MM.1S (cell line): ENCODE measurements at regions not wholly inside any gene's neighbourhood (a gene's known extent, or its start where the extent isn't known, plus 50 kb on each side); places are given as distances from the start of the nearest gene placed in this dataset.
"Not testable (repeated sequence)": the region's sequence is repeated elsewhere in the genome, so short reads cannot be mapped to it uniquely, and the experiment has no call there.

Experiments
- DNase-seq: peaks from one replicate; pipeline ENCODE4 v3.0.0-alpha.2; 2015
- H2AFZ ChIP-seq: fragments of 300-600 bp; sonication (generic); 2 replicates; pipeline ENCODE4 v1.6.0; 2016; ENCODE audit warnings: antibody characterized with exemption, low read length
- H3F3A ChIP-seq: fragments of 300-600 bp; sonication (generic); 2 replicates; pipeline ENCODE4 v1.6.1; 2016; ENCODE audit warnings: mild to moderate bottlenecking, antibody characterized with exemption, low read length, moderate library complexity, mixed read lengths; ENCODE audit not compliant: insufficient read depth
- H3K27ac ChIP-seq: fragments of 300-600 bp; sonication (generic); 2 replicates; pipeline ENCODE4 v1.5.1; 2016; ENCODE audit warnings: mild to moderate bottlenecking, low read length
- H3K27me3 ChIP-seq: fragments of 300-600 bp; sonication (generic); replicated peaks from 2 replicates; pipeline ENCODE4 v1.6.0; 2016; ENCODE audit warnings: low read length; ENCODE audit not compliant: insufficient read depth
- H3K36me3 ChIP-seq: fragments of 300-600 bp; sonication (generic); replicated peaks from 2 replicates; pipeline ENCODE4 v1.6.1; 2016; ENCODE audit warnings: mild to moderate bottlenecking, low read length, mixed read lengths; ENCODE audit not compliant: insufficient read depth
- H3K4me1 ChIP-seq: fragments of 300-600 bp; sonication (generic); 2 replicates; pipeline ENCODE4 v1.6.1; 2016; ENCODE audit warnings: low read length, mixed read lengths
- H3K4me2 ChIP-seq: fragments of 300-600 bp; sonication (generic); 2 replicates; pipeline ENCODE4 v1.6.0; 2016; ENCODE audit warnings: low read depth, low read length
- H3K4me3 ChIP-seq: fragments of 300-600 bp; sonication (generic); 2 replicates; pipeline ENCODE4 v1.5.1; 2016; ENCODE audit warnings: low read length, mixed read lengths
- H3K79me2 ChIP-seq: fragments of 300-600 bp; sonication (generic); 2 replicates; pipeline ENCODE4 v1.6.1; 2016; ENCODE audit warnings: mixed run types, low read length, mixed read lengths
- H3K9ac ChIP-seq: fragments of 300-600 bp; sonication (generic); 2 replicates; pipeline ENCODE4 v1.6.1; 2016; ENCODE audit warnings: low read length, mixed read lengths
- H3K9me2 ChIP-seq: fragments of 300-600 bp; sonication (generic); replicated peaks from 2 replicates; pipeline ENCODE4 v1.6.1; 2016; ENCODE audit warnings: mild to moderate bottlenecking, low read length, mixed read lengths; ENCODE audit not compliant: insufficient read depth
- H3K9me3 ChIP-seq: fragments of 300-600 bp; sonication (generic); replicated peaks from 2 replicates; pipeline ENCODE4 v1.6.1; 2016; ENCODE audit warnings: mild to moderate bottlenecking, low read length, mixed read lengths; ENCODE audit not compliant: insufficient read depth
- H4K20me1 ChIP-seq: fragments of 300-600 bp; sonication (generic); 2 replicates; pipeline ENCODE4 v1.6.1; 2016; ENCODE audit warnings: mild to moderate bottlenecking, low read length, moderate library complexity, mixed read lengths; ENCODE audit not compliant: insufficient read depth
- EZH2 ChIP-seq: fragments of 300-600 bp; sonication (generic); optimal IDR thresholded peaks from 2 replicates; pipeline ENCODE3; 2017; ENCODE audit warnings: low read depth, mild to moderate bottlenecking, antibody characterized with exemption, low read length, mixed read lengths
- EZH2phosphoT487 ChIP-seq: fragments of 300-600 bp; sonication (generic); IDR thresholded peaks from 2 replicates; pipeline ENCODE4 v1.6.1; 2018; ENCODE audit warnings: antibody characterized with exemption, low read length
- TF ChIP-seq, protein P1 (sequence below): fragments of 300-600 bp; sonication (generic); IDR thresholded peaks from 2 replicates; pipeline ENCODE4 v1.5.1; 2016; ENCODE audit warnings: antibody characterized with exemption, low read length, mixed read lengths

DNA sequence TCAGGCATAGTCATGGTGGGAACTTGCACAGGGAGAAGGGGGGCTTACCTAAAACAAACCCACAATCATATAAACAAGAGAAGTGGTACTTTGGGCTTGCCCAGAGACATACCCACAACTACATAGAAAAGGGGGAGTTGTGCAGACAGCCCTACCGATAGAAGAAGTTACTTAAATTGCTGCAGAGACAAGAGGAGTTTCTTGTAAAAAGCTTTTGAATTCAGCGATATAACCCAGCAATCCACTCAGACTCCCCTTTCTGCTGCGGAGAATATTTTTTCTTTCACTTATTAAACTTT is 164.0 kb upstream of the ETV3 start:
- no peak overlapping the region for H3K9ac ChIP-seq
- H3K27ac ChIP-seq, result no peak overlapping the region
- H3K4me3 ChIP-seq, result no peak overlapping the region
- H3K27me3 ChIP-seq, result no peaks in the 10 kb centered on the region
- no peaks in the 10 kb centered on the region for H3K79me2 ChIP-seq
- H3K36me3 ChIP-seq, result no peaks in the 10 kb centered on the region
- H3K9me3 ChIP-seq, result no peaks in the 10 kb centered on the region
- H3K4me2 ChIP-seq, result no peak overlapping the region
- peaks cover 7% of the 10 kb centered on the region for H3K4me1 ChIP-seq
- no peaks in the 10 kb centered on the region for H3K9me2 ChIP-seq
- H3F3A ChIP-seq, result no peaks in the 10 kb centered on the region
- DNase-seq, result no peak
- H2AFZ ChIP-seq, result no peak overlapping the region
- no peaks in the 10 kb centered on the region for H4K20me1 ChIP-seq
- TF ChIP-seq EZH2 (no peak), EZH2phosphoT487 (no peak)
- TF ChIP-seq, protein P1, sequence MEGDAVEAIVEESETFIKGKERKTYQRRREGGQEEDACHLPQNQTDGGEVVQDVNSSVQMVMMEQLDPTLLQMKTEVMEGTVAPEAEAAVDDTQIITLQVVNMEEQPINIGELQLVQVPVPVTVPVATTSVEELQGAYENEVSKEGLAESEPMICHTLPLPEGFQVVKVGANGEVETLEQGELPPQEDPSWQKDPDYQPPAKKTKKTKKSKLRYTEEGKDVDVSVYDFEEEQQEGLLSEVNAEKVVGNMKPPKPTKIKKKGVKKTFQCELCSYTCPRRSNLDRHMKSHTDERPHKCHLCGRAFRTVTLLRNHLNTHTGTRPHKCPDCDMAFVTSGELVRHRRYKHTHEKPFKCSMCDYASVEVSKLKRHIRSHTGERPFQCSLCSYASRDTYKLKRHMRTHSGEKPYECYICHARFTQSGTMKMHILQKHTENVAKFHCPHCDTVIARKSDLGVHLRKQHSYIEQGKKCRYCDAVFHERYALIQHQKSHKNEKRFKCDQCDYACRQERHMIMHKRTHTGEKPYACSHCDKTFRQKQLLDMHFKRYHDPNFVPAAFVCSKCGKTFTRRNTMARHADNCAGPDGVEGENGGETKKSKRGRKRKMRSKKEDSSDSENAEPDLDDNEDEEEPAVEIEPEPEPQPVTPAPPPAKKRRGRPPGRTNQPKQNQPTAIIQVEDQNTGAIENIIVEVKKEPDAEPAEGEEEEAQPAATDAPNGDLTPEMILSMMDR, result no peak

DNA sequence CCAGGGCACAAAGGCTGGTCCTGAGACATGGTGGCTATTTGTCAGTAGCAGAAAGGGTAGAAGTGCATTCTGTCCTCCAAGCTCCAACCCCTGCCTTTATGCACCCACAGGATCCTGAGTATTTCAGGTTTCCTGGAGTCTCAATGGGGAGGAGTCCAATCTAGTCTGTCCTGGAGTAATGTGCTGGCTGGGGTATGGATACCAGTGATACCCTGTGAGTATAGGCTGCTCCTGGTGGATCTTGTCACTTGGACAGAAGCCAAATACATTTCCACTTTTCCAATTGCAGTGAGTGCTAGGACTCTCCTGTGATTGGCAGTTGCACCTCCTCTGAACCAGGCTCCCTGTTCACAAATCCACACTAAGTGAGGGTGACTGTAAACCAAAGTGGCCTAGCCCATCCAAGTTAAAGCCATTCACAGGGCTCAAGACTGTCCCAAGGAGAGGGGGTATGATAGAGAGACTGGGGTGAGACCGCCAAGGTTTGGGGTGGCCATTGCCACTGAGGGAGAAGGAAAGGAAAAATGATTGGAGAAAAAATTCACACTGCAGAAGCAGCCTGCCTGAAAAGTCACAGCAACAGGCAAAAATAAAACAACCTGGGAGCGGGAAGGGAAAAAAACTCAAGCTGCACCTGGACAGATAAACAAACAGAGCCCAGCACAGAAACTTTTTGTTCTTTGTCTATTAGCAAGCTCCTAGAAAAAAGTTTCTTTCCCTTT is 163.4 kb upstream of the ETV3 start:
- H3F3A ChIP-seq, result no peaks in the 10 kb centered on the region
- no peak overlapping the region for H2AFZ ChIP-seq
- no peak overlapping the region for H3K4me3 ChIP-seq
- no peaks in the 10 kb centered on the region for H3K27me3 ChIP-seq
- H3K79me2 ChIP-seq, result no peaks in the 10 kb centered on the region
- H3K4me1 ChIP-seq, result peaks cover 2% of the 10 kb centered on the region
- H3K36me3 ChIP-seq, result no peaks in the 10 kb centered on the region
- H3K4me2 ChIP-seq, result no peak overlapping the region
- H4K20me1 ChIP-seq, result no peaks in the 10 kb centered on the region
- H3K9me3 ChIP-seq, result no peaks in the 10 kb centered on the region
- no peaks in the 10 kb centered on the region for H3K9me2 ChIP-seq
- no peak overlapping the region for H3K9ac ChIP-seq
- no peak for DNase-seq
- H3K27ac ChIP-seq, result no peak overlapping the region
- TF ChIP-seq, protein P1, result no peak
- TF ChIP-seq EZH2, result no peak
- TF ChIP-seq EZH2phosphoT487, result no peak

DNA sequence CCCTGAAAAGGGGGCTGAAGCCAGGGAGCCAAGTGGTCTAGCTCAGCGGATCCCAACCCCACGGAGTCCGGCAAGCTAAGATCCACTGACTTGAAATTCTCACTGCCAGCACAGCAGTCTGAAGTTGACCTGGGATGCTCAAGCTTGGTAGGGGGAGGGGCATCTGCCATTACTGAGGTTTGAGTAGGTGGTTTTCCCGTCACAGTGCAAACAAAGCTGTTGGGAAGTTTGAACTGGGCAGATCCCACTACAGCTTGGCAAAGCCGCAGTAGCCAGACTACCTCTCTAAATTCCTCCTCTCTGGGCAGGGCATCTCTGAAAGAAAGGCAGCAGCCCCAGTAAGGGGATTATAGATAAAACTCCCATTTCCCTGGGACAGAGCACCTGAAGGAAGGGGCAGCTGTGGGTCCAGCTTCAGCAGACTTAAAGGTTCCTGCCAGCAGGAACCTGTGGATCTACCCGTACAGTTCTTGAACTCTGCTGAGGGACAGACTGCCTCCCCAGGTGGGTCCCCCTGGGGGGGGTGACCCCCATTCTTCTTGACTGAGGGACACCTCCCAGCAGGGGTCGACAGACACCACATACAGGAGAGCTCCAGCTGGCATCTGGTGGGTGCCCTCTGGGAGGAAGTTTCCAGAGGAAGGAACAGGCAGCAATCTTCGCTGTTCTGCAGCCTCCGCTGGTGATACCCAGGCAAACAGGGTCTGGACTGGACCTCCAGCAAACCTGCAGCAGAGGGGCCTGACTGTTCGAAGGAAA is 156.4 kb upstream of the ETV3 start:
- H3K9me3 ChIP-seq, H3K9me2 ChIP-seq, H3K9ac ChIP-seq, H4K20me1 ChIP-seq, H3K4me1 ChIP-seq, H2AFZ ChIP-seq, H3F3A ChIP-seq, H3K79me2 ChIP-seq, H3K4me2 ChIP-seq, H3K4me3 ChIP-seq, H3K36me3 ChIP-seq, DNase-seq, H3K27me3 ChIP-seq, H3K27ac ChIP-seq: not testable (repeated sequence)
